ENCODE measurements at regions not wholly inside any gene's neighbourhood (a gene's known extent, or its start where the extent isn't known, plus 50 kb on each side); places are given as distances from the start of the nearest gene placed in this dataset.

DNA sequence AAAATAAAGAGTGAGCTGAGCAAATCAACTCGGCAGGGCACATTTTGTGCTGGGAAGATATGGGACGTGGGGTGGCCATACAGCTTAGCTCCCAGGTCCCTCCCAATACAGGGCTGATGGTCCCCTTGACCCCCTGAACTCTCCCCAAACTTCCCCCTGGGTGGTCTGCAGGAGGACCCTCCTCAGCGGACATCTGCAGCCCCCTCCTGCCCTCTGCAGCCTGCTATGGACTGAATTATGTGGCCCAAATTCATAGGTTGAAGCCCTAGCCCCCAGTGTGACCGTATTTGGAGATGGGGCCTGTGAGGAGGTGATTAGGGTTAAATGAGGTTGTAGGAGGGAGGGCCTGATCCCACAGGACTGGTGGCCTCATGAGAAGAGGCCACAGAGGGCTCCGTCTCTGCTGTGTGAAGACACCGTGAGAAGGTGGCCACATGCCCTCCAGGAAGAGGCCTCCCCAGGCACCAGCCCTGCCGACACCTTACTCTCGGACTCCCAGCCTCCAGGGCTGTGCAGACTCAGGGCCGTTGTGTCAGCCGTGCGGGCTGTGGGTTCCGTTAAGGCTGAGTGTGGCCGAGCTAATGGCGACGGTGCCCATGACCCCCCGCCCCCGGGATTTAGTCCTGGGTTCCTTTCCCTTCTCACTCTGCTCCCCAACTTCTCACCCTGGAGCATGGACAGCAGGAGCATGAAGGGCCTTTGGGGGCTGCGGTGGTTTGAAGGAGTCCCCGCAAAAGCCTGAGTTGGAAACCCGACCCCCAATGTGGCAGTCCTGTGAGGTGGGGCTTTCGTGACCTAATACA is 1042.8 kb downstream of the BRD1 start:
- in situ Hi-C loops (cut with HindIII; ENCODE audit: low pct_unique_long_range_greater_than_20kb, low sequenced_read_pairs) = no loop called here
- no peak for TF ChIP-seq JUND (IDR thresholded peaks at IDR 0.05; ENCODE audit: low read depth)

DNA sequence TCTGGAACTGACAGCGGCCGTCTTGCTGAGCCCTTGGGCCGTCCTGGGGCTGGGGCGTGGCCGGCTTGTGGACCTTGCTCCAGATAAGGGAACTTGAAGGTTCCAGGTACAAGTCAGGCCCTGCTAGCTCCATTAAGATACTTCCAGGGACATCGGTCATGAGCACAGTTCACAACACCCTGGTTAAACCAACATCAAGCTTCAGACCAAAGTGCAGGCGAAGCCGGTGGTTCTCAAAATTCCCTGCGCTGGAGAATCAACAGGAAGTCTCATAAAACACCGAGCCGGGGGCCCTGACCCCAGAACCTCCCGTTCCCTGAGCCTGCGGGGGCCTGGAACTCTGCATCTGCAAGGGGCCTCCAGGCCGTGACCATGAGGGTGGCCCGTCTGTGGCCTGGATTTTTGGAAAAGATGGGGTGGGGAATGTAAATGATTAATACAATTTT is 1043.8 kb downstream of the BRD1 start:
- no peak for TF ChIP-seq JUND (IDR thresholded peaks at IDR 0.05; ENCODE audit: low read depth)
- no peak for DNase-seq (ENCODE audit: low read depth in 1 of 2, low spot score in 1 of 2)
- in situ Hi-C loops (cut with HindIII; ENCODE audit: low pct_unique_long_range_greater_than_20kb, low sequenced_read_pairs) = no loop called here

More for the DNA sequence above, 1042.8 kb downstream of the BRD1 start:
- DNase-seq (ENCODE audit: low read depth in 1 of 2, low spot score in 1 of 2) = no peak

DNA sequence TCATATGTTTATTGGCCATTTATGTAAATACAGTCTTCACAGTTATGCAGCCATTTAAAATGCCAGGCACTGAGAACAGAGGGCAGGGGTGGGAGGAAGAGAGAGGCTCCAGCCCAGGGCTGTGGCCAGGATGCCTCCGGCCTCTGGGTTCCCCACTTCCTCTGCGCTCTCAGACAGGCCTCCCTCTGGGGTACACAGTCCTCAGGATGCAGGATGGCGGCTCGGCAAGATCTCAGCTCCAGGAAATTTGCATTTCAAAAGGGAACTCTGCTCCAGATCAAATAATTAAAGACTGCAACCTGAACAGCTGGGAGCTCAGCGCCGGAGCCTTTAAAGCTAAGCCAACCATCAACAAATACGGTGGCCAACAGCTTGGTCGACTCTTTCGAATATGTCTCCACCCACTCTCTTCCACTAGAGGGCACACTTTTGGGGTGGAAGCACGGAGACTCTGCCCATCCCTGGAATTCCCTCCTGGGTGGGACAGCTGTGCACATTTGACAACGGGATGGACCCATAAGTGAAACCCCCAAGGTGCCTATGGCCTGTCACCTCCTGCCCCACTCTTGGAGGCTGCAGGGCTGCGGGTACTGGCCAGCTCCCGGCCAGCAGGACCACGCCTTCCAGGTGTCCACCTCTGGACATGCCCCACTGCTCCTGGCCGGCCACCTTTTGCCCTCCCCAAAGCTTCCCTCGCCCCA is 1044.7 kb downstream of the BRD1 start:
- no peak for DNase-seq (ENCODE audit: low read depth in 1 of 2, low spot score in 1 of 2)
- no peak for TF ChIP-seq JUND (IDR thresholded peaks at IDR 0.05; ENCODE audit: low read depth)
- in situ Hi-C loops (cut with HindIII; ENCODE audit: low pct_unique_long_range_greater_than_20kb, low sequenced_read_pairs) = no loop called here

DNA sequence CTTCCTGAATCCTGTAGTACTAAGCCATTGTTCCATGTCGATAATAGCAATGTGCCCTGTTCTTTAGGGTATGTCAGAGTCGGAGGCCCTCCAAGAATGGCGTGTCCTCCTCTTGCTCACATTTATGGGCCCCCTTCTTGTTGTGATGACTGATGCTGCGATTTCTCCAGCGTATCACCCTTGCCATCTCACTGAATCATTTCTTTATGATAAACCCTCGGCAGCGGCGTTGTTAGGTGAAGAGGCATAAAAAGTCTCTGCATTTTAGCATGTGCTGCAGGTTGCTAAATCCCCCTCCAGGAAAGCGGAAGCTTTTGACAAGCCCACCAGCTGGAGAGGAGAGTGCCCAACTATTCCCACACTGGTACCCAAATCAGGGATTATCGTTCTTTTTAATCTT is 1045.3 kb downstream of the BRD1 start:
- in situ Hi-C loops (cut with HindIII; ENCODE audit: low pct_unique_long_range_greater_than_20kb, low sequenced_read_pairs) = no loop called here

DNA sequence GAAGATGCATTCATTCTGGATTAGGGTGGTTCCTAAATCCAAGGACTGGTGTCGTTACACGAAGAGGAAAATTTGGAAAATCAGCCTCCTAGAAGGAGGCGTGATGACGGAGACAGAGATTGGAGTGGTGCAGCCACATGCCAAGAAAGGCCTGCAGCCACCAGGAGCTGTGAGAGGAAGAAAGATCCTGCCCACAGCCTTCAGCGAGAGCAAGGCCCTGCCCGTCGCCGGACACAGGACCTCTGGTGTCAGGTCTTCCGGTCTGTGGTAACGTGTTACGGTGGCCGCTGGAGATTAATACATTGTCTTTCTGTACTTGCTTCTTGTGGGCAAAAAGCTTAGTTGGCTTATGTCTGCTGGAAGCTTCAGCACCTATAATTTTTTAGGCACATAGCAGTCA is 1045.8 kb downstream of the BRD1 start:
- in situ Hi-C loops (cut with HindIII; ENCODE audit: low pct_unique_long_range_greater_than_20kb, low sequenced_read_pairs) = no loop called here
- TF ChIP-seq JUND (IDR thresholded peaks at IDR 0.05; ENCODE audit: low read depth) = no peak
- no peak for DNase-seq (ENCODE audit: low read depth in 1 of 2, low spot score in 1 of 2)

More for the DNA sequence above, 1045.3 kb downstream of the BRD1 start:
- DNase-seq (ENCODE audit: low read depth in 1 of 2, low spot score in 1 of 2) = no peak
- TF ChIP-seq JUND (IDR thresholded peaks at IDR 0.05; ENCODE audit: low read depth) = no peak

DNA sequence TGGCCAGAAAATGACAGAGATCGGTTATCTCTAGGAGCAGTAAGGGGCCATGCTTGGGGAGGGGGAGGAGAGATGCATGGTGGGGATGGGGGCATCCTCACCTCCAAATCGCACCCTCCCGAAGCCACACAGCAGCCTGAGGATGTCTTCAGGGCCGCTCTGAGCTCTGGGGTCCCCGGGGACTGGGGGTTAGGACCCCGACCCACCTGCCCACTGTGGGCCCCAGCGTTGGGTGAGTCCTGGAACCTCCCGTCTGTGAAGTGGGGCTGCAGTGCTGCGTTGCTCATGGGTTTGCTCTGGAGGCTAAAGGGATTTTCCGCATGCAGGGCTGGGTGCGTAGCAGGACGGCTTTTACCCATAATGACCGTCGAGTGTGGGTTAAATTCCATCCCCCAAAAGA is 1046.3 kb downstream of the BRD1 start:
- no peak for TF ChIP-seq JUND (IDR thresholded peaks at IDR 0.05; ENCODE audit: low read depth)
- in situ Hi-C loops (cut with HindIII; ENCODE audit: low pct_unique_long_range_greater_than_20kb, low sequenced_read_pairs) = no loop called here
- no peak for DNase-seq (ENCODE audit: low read depth in 1 of 2, low spot score in 1 of 2)

DNA sequence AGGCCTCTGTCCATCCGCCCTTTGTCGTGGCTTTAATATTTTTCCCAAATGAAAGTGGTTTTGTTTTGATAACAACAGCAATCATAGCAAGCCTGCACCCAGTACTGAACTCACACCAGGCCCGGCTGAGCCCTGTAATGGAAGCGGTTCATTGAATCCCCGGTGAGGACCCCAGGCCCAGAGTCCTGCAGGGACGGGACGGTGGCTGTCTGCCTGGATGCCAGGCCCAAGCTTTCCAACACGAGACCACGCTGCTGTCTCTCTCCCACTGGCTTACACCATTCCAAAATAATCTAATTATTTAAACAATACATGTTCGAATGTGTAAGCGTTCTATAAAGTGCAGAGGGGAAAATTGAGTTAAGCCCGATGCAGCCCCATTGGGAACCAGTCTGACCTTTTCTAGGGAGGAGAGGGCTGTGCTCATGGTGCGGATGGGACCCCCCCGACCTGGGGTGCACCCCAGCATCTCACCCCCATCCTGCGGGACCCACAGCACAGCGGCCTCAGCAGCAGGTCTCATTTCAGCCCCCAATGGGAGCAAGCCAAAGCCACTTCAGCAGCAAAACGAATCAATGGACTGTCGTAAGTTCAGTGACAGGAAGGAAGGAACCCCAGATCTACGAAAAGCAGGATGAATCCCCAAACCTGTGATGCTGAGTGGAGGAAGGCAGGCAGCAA is 1046.9 kb downstream of the BRD1 start:
- TF ChIP-seq JUND (IDR thresholded peaks at IDR 0.05; ENCODE audit: low read depth) = no peak
- DNase-seq (ENCODE audit: low read depth in 1 of 2, low spot score in 1 of 2) = no peak
- in situ Hi-C loops (cut with HindIII; ENCODE audit: low pct_unique_long_range_greater_than_20kb, low sequenced_read_pairs) = no loop called here

DNA sequence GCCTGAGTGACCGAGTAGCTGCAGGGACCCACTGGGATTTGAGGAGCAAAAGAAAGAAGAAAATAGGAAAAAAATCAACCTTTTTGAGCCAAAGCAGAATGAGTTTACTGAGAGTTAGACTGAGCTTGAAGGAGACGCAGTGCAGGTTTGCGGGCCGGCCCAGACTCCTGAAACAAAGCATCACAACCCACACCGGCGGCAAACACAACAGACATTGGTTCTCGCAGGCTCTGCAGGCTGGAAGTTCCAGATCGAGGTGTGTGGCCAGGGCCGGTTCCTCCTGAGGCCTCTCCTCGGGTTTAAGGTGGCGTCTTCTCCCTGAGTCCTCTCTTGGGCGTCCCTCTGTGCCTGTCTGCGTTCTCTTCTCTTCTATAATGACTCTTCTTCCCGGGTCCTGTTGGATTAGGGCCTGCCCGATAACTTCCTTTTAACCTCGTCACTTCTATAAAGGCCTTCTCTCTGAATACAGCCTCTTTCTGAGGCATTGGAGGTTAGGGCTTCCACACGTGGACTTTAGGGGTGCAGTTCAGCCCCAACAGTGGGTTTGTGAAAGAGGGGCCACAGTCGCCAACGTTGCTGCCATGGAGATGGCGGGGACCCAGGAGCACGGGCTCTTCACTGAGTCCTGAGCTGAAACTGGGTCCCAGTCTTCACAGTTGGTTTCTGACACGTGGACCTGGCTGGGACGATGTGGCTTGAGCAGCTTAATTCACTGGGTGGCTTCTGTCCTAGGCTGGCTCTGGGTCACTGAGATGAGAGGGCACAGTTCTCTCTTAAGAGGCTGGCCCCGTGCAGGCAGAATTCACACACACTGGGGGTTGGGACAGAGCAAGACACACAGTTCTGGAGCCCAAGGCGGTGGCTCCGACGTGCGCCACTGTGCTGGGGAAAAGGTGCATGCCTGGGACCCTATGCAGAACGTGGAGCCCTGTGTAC is 1047.7 kb downstream of the BRD1 start:
- in situ Hi-C loops (cut with HindIII; ENCODE audit: low pct_unique_long_range_greater_than_20kb, low sequenced_read_pairs) = no loop called here
- no peak for DNase-seq (ENCODE audit: low read depth in 1 of 2, low spot score in 1 of 2)
- TF ChIP-seq JUND (IDR thresholded peaks at IDR 0.05; ENCODE audit: low read depth) = no peak

DNA sequence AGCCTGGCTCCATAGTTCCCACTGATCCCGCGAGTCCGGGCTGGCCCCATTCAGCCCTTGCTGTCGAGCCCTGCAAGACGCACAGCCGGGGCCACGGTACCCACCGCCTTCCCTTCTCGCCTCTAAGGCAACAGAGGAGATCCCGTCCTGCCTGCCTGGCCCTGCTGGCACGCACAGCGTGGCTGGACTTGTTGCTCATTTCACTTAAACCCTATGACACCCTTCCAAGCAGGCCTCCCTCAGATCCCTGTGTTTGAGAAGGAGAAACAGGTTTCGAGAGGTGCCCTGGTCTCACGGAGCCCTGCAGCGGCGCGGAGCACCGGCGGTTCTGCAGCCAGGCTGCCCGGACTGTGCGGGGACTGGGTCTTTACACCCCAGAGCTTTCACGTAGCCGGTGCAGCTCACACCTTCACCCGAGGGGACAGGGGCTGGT is 1048.4 kb downstream of the BRD1 start:
- in situ Hi-C loops (cut with HindIII; ENCODE audit: low pct_unique_long_range_greater_than_20kb, low sequenced_read_pairs) = no loop called here
- no peak for DNase-seq (ENCODE audit: low read depth in 1 of 2, low spot score in 1 of 2)
- no peak for TF ChIP-seq JUND (IDR thresholded peaks at IDR 0.05; ENCODE audit: low read depth)

DNA sequence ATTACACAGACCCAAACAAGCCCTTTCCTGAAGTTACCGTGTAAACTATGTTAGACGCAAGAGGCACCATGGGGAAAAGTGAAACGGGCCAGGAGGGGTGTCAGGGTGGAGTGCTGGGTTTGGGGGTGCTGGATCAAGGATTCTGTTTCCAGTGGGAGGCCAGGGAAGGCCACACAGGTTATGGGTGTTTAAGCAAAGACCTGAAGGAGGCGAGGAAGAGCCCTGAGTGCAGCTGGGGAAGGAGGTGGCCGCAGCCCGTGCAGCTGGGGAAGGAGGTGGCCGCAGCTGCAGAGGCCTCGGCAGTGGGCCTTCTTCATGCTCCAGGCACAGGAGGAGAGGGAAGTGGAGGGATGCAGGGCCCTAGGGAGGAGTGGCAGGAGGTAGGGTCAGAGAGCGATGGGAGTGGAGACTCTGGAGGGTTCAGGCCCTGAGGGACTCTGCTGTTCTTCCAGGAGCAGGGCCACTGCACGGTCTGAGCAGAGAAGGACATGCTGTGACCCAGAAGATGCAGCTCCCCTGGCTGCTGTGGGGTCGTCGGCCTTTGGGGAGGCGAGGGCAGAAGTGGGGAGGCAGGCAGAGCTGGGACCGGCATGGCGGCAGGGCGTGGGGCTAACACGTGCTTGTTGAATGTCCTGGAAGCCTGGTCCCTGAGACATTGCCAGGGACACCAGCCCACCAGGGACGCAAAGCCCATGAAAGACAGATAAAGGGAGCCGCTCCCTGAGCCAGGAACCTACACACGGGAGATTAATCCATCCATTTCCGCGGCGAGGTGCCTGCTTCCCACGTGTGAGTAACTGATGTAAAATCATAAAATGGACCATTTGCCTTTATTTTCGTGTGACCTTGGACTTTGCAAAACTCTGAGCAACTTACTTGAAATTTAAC is 1049.1 kb downstream of the BRD1 start:
- DNase-seq (ENCODE audit: low read depth in 1 of 2, low spot score in 1 of 2) = no peak
- TF ChIP-seq JUND (IDR thresholded peaks at IDR 0.05; ENCODE audit: low read depth) = no peak
- in situ Hi-C loops (cut with HindIII; ENCODE audit: low pct_unique_long_range_greater_than_20kb, low sequenced_read_pairs) = no loop called here

DNA sequence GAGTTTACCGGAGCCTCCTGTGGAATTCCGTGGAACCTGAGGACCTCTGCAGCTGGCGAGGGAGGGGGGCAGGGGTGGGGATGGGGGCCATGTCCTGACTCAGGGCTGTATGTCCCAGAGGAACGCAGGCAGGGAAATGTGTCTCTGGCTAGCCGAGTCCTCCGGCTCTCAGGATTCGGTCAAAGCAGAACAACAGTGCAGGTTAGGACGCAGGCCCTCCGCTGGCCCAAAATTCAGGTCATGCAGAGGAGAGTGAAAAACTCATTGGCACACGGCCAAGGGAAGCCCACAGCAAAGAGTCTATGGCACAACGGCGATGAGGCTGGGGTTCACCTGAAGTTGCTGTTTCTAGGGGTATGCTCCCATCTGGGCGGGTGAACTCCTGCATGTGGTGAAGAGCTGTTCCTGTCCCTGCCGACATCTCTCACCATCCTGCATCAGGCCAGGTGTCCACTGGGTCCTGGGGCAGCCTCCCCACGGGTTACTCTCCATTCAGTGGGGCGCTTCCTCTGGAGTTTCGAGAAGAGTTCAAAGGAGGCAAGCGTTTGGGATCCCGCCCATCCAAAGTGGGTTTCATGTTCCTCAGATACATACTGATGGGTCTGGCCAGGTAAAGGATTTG is 1055.3 kb downstream of the BRD1 start:
- no peak for TF ChIP-seq JUND (IDR thresholded peaks at IDR 0.05; ENCODE audit: low read depth)
- no peak for DNase-seq (ENCODE audit: low read depth in 1 of 2, low spot score in 1 of 2)
- in situ Hi-C loops (cut with HindIII; ENCODE audit: low pct_unique_long_range_greater_than_20kb, low sequenced_read_pairs) = no loop called here
